ENCODE measurements at regions not wholly inside any gene's neighbourhood (a gene's known extent, or its start where the extent isn't known, plus 50 kb on each side); places are given as distances from the start of the nearest gene placed in this dataset.

- WGBS, result 81% methylated on average over 2 of the region's 2 CpGs
- no peak for DNase-seq (ENCODE audit: low spot score)
- Histone ChIP-seq H3K27me3 (ENCODE audit: control insufficient read depth in 4 of 4, insufficient read depth in 4 of 4, low read length in 3 of 4) (no peaks in the 10 kb centered on the region), H3K36me3 (ENCODE audit: control insufficient read depth in 4 of 4, insufficient read depth in 3 of 4, low read depth in 1 of 4, low read length in 3 of 4) (no peaks in the 10 kb centered on the region), H3K4me1 (ENCODE audit: control insufficient read depth in 4 of 4, insufficient read depth in 4 of 4, low read length in 3 of 4) (no peaks in the 10 kb centered on the region), H3K4me3 (ENCODE audit: low read depth in 1 of 3, low read length in 3 of 3) (no peak overlapping the region), H3K27ac (ENCODE audit: low read depth in 1 of 2, low read length in 2 of 2) (no peak overlapping the region), H3K9me3 (ENCODE audit: control insufficient read depth in 4 of 4, low read length in 3 of 4) (no peaks in the 10 kb centered on the region), H3K9ac (ENCODE audit: low read depth in 1 of 2, low read length in 2 of 2) (no peak overlapping the region)
- TF ChIP-seq RXRA (IDR thresholded peaks at IDR 0.05), result no peak
- no peak for TF ChIP-seq REST (IDR thresholded peaks at IDR 0.05)
- TF ChIP-seq HNF4A (conservative IDR thresholded peaks at IDR 0.05), result no peak
- TF ChIP-seq SP1 (IDR thresholded peaks at IDR 0.05), result no peak
- TF ChIP-seq CTCF (IDR thresholded peaks at IDR 0.05; ENCODE audit: low read depth, low read length, missing input control), result no peak
- TF ChIP-seq EGR1 (IDR thresholded peaks at IDR 0.05; ENCODE audit: low read depth in 2 of 2), result no peak
- no peak for TF ChIP-seq ATF3 (IDR thresholded peaks at IDR 0.05)
- no peak for TF ChIP-seq ZBTB33 (IDR thresholded peaks at IDR 0.05)
- no peak for TF ChIP-seq FOXA1 (IDR thresholded peaks at IDR 0.05)
- TF ChIP-seq GABPA (IDR thresholded peaks at IDR 0.05 in 1 of 2, conservative IDR thresholded peaks at IDR 0.05 in 1 of 2), result no peak
- no peak for TF ChIP-seq RAD21 (IDR thresholded peaks at IDR 0.05)
- no peak for TF ChIP-seq FOXA2 (IDR thresholded peaks at IDR 0.05)
- TF ChIP-seq NR2F2 (IDR thresholded peaks at IDR 0.05), result no peak
- TF ChIP-seq, protein P1, sequence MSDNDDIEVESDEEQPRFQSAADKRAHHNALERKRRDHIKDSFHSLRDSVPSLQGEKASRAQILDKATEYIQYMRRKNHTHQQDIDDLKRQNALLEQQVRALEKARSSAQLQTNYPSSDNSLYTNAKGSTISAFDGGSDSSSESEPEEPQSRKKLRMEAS (IDR thresholded peaks at IDR 0.05), result no peak
- no peak for TF ChIP-seq HNF4G (IDR thresholded peaks at IDR 0.05)
- no peak for TF ChIP-seq TAF1 (conservative IDR thresholded peaks at IDR 0.05)
- no peak for TF ChIP-seq JUND (IDR thresholded peaks at IDR 0.05)
- TF ChIP-seq YY1 (IDR thresholded peaks at IDR 0.05), result no peak
Measured at GRCh38 chr1:81254560-81254959, 546.2 kb upstream of the ADGRL2 start.

Measured in liver (tissue), 8 donors.